ENCODE measurements at regions not wholly inside any gene's neighbourhood (a gene's known extent, or its start where the extent isn't known, plus 50 kb on each side); places are given as distances from the start of the nearest gene placed in this dataset.
"Not testable (repeated sequence)": the region's sequence is repeated elsewhere in the genome, so short reads cannot be mapped to it uniquely, and the experiment has no call there.

DNA sequence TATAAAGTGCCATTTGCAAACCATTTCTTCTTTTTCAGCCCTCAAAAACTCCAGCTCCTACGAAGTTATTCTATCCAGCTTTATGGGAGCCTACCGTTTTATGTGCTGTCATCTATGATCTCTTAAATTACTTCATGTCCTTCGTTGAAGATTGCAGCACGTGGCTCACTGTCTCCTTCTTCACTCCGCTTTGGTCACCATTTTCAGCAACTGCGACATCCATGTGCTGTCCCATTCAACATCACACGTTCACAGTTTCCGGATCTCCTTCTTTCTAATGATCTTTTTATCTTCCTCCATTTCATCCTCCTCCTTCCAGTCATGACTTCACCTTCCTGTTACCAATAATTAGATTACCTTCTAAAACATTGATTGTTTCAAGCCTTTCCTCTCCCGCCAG, 143.3 kb upstream of the KRAS start:
- H3K4me3 Mint-ChIP-seq (ENCODE audit: unreplicated experiment), result no peak overlapping the region
- H3K27me3 Mint-ChIP-seq (ENCODE audit: unreplicated experiment), result peaks cover 1% of the 10 kb centered on the region
- no peaks in the 10 kb centered on the region for H3K9me3 Mint-ChIP-seq (ENCODE audit: unreplicated experiment)
- H3K4me1 Mint-ChIP-seq (ENCODE audit: unreplicated experiment), result no peaks in the 10 kb centered on the region
- no peak for DNase-seq (ENCODE audit: low spot score)
- TF ChIP-seq, protein P1, sequence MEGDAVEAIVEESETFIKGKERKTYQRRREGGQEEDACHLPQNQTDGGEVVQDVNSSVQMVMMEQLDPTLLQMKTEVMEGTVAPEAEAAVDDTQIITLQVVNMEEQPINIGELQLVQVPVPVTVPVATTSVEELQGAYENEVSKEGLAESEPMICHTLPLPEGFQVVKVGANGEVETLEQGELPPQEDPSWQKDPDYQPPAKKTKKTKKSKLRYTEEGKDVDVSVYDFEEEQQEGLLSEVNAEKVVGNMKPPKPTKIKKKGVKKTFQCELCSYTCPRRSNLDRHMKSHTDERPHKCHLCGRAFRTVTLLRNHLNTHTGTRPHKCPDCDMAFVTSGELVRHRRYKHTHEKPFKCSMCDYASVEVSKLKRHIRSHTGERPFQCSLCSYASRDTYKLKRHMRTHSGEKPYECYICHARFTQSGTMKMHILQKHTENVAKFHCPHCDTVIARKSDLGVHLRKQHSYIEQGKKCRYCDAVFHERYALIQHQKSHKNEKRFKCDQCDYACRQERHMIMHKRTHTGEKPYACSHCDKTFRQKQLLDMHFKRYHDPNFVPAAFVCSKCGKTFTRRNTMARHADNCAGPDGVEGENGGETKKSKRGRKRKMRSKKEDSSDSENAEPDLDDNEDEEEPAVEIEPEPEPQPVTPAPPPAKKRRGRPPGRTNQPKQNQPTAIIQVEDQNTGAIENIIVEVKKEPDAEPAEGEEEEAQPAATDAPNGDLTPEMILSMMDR (IDR thresholded peaks at IDR 0.05; ENCODE audit: unreplicated experiment), result no peak
- H3K27ac Mint-ChIP-seq (ENCODE audit: unreplicated experiment), result no peak overlapping the region
- peaks cover 3% of the 10 kb centered on the region for H3K36me3 Mint-ChIP-seq (ENCODE audit: low read depth, unreplicated experiment)

DNA sequence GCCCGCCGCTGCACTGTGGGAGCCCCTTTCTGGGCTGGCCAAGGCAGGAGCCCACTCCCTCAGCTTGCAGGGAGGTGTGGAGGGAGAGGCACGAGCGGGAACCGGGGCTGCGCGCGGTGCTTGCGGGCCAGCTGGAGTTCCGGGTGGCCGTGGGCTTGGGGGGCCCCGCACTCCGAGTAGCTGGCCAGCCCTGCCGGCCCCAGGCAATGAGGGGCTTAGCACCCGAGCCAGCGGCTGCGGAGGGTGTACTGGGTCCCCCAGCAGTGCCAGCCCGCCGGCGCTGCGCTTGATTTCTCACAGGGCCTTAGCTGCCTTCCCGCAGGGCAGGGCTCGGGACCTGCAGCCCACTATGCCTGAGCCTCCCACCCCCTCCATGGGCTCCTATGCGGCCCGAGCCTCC, 140.6 kb upstream of the KRAS start:
- H3K36me3 Mint-ChIP-seq (ENCODE audit: low read depth, unreplicated experiment); H3K4me1 Mint-ChIP-seq (ENCODE audit: unreplicated experiment); DNase-seq (ENCODE audit: low spot score); H3K4me3 Mint-ChIP-seq (ENCODE audit: unreplicated experiment); H3K27ac Mint-ChIP-seq (ENCODE audit: unreplicated experiment); H3K27me3 Mint-ChIP-seq (ENCODE audit: unreplicated experiment); H3K9me3 Mint-ChIP-seq (ENCODE audit: unreplicated experiment): not testable (repeated sequence)

DNA sequence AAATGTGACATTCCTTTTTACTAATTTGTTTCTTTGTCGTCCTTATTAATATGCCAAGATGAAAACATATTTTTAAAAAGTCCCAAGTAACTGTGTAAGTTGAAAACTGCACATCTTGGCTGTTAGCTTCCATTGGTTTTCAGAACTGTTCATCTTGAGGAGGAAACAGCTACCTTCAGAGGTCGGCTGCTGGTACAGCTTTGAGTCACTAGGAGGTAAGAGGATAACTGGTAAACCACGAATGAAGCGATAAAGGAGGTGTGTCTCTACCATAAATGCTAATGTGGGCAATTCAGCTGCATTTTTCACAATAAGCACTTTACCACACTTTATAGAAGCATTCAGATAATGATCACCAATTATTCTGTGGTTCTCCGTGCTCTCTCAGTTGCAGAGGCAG, 137.5 kb upstream of the KRAS start:
- H3K4me3 Mint-ChIP-seq (ENCODE audit: unreplicated experiment), result no peak overlapping the region
- DNase-seq (ENCODE audit: low spot score), result no peak

DNA sequence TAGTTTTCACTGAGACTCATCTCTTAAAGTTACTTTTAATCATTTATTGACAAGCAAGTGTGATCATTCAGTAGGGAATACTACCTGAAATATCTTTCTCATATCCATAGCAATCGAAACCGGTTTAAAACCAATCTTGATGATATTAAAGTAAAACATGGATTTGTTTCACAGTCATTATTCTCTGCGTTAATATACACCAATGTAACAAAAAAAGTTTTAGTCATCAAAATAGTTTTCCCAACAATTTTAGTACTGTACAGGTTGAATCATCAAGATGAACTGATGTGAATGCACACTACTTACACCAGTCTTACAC, 137.0 kb upstream of the KRAS start:
- Mint-ChIP-seq H3K27ac (ENCODE audit: unreplicated experiment) (peak overlapping the region; percentile 96), H3K36me3 (ENCODE audit: low read depth, unreplicated experiment) (peaks cover 8% of the 10 kb centered on the region), H3K27me3 (ENCODE audit: unreplicated experiment) (peaks cover 22% of the 10 kb centered on the region), H3K4me3 (ENCODE audit: unreplicated experiment) (no peak overlapping the region), H3K9me3 (ENCODE audit: unreplicated experiment) (no peaks in the 10 kb centered on the region), H3K4me1 (ENCODE audit: unreplicated experiment) (peaks cover 27% of the 10 kb centered on the region)
- TF ChIP-seq, protein P1 (IDR thresholded peaks at IDR 0.05; ENCODE audit: unreplicated experiment), result no peak
- DNase-seq (ENCODE audit: low spot score), result no peak

More for the DNA sequence above, 137.5 kb upstream of the KRAS start:
- H3K4me1 Mint-ChIP-seq (ENCODE audit: unreplicated experiment), result peaks cover 24% of the 10 kb centered on the region
- H3K27me3 Mint-ChIP-seq (ENCODE audit: unreplicated experiment), result peaks cover 18% of the 10 kb centered on the region
- peaks cover 8% of the 10 kb centered on the region for H3K36me3 Mint-ChIP-seq (ENCODE audit: low read depth, unreplicated experiment)
- H3K9me3 Mint-ChIP-seq (ENCODE audit: unreplicated experiment), result no peaks in the 10 kb centered on the region
- H3K27ac Mint-ChIP-seq (ENCODE audit: unreplicated experiment), result peak overlapping the region; percentile 96
- TF ChIP-seq, protein P1 (IDR thresholded peaks at IDR 0.05; ENCODE audit: unreplicated experiment), result no peak

DNA sequence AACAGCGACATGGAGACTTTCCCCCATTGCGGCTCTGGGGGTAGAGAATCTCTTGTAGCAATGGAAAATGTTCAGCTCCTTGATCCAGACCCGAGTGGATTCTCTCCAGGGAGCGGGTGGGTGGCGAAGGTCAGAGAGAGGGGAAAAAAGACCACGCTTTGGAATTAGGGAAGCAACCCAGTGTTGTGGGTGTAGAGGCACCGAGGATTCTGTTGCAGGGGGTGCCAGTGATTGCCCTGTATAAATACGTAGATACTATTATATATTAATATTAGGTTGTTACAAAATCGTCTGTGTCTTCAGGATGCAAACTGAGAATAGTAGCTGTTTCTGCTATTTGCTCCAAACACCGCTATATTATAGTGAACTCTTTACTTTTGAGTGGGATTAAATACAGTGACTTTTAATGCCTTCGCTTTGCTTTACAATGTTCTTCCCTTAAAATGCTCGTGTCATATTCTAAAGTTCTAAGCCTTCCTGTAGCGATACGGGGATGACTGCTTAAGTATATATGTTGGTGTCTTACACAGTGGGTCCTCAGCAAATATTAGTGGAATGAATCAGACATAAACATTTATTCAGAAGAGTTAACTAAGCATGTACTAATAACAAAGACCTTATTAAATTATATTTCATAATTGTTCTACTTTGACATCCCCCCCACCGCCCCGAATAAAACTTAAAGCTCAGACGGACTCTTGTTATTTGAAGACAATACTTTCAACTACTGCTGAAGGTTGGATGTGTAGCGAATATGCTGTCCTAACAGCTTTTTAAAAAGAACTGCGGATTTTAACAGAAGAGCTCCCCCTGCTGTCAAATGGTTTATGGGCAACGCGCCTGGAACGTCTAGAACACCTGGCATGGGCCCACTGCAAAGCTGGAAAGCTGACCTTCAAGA, 136.4 kb upstream of the KRAS start:
- peaks cover 30% of the 10 kb centered on the region for H3K4me1 Mint-ChIP-seq (ENCODE audit: unreplicated experiment)
- TF ChIP-seq, protein P1 (IDR thresholded peaks at IDR 0.05; ENCODE audit: unreplicated experiment), result peak; percentile 69

More for the DNA sequence above, 136.4 kb upstream of the KRAS start:
- peak overlapping the region; percentile 99 for H3K27ac Mint-ChIP-seq (ENCODE audit: unreplicated experiment)
- peaks cover 23% of the 10 kb centered on the region for H3K27me3 Mint-ChIP-seq (ENCODE audit: unreplicated experiment)
- peak overlapping the region; percentile 92 for H3K4me3 Mint-ChIP-seq (ENCODE audit: unreplicated experiment)
- H3K36me3 Mint-ChIP-seq (ENCODE audit: low read depth, unreplicated experiment), result peaks cover 6% of the 10 kb centered on the region
- DNase-seq (ENCODE audit: low spot score), result peak; percentile 80
- no peaks in the 10 kb centered on the region for H3K9me3 Mint-ChIP-seq (ENCODE audit: unreplicated experiment)
